GM13976 (cell line): ENCODE measurements at regions not wholly inside any gene's neighbourhood (a gene's known extent, or its start where the extent isn't known, plus 50 kb on each side); places are given as distances from the start of the nearest gene placed in this dataset.

Experiments
- DNase-seq: peaks from one replicate; pipeline ENCODE4 v3.0.0; 2012; ENCODE audit warnings: low spot score
- in situ Hi-C: fragments of 300-500 bp; cut with MboI; formaldehyde crosslinking; loops from one replicate; pipeline ENCODE4 v1.12.0; 2022; ENCODE audit warnings: low sequenced_read_pairs, mixed read lengths, inconsistent platforms; ENCODE audit not compliant: unreplicated experiment
- TF ChIP-seq, protein P1 (sequence below): IDR thresholded peaks from 2 replicates; pipeline ENCODE4 v1.5.1; 2012; ENCODE audit warnings: borderline replicate concordance, mild to moderate bottlenecking; ENCODE audit not compliant: insufficient read depth; ENCODE audit errors: extremely low read depth, missing control alignments, control extremely low read depth

DNA sequence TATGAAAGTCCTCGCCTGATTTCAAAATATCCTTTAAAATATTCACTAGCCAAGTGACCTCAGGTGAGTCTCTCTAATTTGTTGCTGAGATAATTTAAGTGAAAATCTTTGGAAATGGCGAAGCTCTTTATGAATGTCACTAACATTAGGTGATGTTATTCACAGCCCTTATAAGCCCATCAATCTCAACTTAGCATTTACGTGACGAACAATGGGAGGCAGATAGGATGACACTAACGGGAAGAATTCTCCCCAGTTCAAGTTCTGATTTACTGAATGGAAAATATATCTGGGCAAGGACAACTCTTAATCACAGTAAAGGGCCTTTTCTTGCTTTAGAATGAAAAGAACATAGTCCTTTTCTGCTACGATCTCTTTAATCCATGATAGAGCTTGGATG lies 378.7 kb downstream of the LIG4 start:
- in situ Hi-C loops = no loop called here
- TF ChIP-seq, protein P1, sequence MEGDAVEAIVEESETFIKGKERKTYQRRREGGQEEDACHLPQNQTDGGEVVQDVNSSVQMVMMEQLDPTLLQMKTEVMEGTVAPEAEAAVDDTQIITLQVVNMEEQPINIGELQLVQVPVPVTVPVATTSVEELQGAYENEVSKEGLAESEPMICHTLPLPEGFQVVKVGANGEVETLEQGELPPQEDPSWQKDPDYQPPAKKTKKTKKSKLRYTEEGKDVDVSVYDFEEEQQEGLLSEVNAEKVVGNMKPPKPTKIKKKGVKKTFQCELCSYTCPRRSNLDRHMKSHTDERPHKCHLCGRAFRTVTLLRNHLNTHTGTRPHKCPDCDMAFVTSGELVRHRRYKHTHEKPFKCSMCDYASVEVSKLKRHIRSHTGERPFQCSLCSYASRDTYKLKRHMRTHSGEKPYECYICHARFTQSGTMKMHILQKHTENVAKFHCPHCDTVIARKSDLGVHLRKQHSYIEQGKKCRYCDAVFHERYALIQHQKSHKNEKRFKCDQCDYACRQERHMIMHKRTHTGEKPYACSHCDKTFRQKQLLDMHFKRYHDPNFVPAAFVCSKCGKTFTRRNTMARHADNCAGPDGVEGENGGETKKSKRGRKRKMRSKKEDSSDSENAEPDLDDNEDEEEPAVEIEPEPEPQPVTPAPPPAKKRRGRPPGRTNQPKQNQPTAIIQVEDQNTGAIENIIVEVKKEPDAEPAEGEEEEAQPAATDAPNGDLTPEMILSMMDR = no peak
- DNase-seq = no peak

DNA sequence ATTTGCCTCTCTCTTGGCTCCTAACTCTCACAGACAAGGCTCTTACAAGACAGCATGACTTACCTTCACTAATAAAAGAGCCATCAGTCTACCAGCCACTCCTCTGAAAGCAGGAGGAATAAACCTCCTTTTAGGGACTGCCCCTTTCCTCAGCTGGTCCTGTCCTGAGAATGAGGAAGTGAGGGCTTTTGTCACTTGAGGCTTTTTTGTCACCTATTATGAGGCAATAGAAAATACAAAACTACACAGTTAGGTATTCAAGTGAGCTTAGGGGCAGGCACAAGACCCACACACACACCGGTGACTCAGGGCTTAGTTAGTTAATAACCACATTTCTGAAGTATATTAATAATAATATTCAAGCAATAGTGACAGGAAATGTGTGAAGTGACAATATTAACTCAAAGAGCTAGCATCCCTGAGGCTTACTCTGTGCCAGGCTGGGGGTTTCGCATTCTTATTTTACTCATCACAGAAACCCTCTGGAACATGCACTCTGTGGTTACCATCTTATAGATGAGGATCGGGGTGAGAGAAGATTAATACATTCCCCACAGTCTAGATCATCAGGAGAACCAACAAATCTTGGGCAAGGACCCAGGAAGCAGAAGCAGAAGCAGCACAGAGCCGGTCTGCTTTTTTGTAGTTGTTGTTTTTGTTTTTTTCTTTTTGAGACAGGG lies 379.9 kb downstream of the LIG4 start:
- TF ChIP-seq, protein P1 = no peak
- no peak for DNase-seq
- in situ Hi-C loops = no loop called here

DNA sequence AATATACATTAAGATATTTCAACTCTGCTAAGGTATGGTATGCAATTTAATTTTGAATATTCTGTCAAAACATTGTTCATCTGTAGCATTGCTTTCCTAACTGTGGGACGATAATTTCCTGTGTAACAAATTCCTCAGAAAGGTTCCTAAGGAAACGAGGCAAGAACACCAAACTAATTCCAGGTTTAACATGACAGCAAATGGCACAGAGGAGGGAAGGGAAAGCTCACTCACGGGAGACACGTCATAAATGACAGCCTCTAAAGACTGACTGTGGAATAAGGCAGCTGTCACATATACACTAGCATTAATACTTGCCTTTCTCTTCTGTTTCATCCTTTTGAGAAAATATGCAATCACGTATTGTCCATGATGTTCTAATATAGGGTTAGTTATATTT lies 380.6 kb downstream of the LIG4 start:
- no peak for DNase-seq
- in situ Hi-C loops = no loop called here
- TF ChIP-seq, protein P1 = no peak

DNA sequence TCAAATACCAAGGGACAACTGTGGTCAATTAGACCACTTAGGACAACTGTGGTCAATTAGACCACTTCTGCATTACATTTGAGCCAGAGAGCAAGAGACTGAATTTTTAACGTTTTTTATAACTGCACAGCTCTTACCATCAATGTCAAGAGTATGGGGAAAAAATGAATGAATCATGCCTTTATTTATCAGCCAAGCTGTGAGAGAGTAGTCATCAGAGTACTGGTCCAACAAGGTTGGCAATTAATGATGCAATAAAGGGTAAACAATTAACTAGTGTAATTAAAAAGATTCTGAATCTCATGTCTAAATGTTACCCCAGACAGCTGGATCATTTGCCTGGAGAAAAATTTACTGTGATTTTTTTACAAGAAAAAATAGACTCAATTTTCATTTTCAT lies 381.1 kb downstream of the LIG4 start:
- in situ Hi-C loops = no loop called here
- TF ChIP-seq, protein P1 = no peak
- no peak for DNase-seq

DNA sequence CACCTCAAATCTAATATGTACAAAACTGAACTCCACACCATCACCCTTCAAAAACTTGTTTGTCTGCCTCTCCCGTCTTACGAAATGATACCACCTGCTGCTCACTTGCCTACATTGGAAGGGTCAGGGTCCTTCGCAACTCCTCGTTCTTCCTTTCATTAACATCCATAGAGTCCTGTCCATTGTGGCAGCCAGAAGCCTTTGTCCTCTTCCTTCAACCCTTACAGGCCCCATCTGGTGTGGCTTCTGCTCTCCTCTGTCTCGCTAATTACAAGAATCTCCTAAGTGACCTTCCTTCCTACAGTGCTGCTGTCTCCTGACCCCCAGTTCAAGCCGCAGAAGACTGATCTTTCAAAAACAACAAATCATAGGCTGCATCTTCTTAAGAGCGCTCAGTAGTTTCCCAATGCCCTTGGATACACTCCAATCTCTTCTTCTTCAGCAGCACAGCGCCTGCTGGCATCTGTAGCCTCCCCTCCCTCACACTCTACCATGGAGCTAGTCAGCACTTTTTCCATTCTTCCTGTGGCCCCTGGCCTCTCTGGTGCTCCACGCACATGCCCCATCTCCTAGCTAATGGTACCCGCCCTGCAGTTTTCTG lies 382.7 kb downstream of the LIG4 start:
- in situ Hi-C loops = no loop called here
- DNase-seq = no peak
- TF ChIP-seq, protein P1 = no peak

DNA sequence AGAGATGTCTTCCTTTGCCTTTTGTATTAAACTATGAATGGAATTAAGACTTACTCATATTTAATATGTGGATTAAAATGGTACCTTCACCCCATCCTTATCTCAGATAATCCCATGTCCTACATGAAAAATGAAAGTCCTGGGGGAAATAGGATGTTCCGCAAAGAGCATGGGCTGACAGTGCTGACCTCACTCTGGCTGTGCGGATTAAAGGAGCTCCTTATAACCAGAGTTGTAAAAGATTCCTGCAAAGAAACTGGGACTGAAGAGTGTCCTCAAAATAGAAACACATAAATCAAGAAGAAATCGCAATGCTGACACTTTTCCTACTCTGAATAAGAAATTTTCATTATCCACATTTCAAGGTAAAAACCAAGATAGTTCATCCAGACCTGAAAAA lies 384.5 kb downstream of the LIG4 start:
- in situ Hi-C loops = no loop called here
- TF ChIP-seq, protein P1 = no peak
- DNase-seq = no peak
